PFSK-1 (cell line): ENCODE measurements at regions not wholly inside any gene's neighbourhood (a gene's known extent, or its start where the extent isn't known, plus 50 kb on each side); places are given as distances from the start of the nearest gene placed in this dataset.

Experiments
- FOXP2 ChIP-seq: optimal IDR thresholded peaks from 2 replicates; pipeline ENCODE3; 2011; ENCODE audit warnings: borderline replicate concordance, control low read depth, inconsistent platforms; ENCODE audit not compliant: insufficient read depth; ENCODE audit errors: extremely low read length, extremely low read depth
- POLR2AphosphoS5 ChIP-seq: IDR thresholded peaks from 2 replicates; pipeline ENCODE4 v1.6.1; 2012; ENCODE audit warnings: low read depth, mild to moderate bottlenecking, control low read depth, low read length, moderate library complexity
- REST ChIP-seq, 2 experiments: IDR thresholded peaks; 2 replicates each; pipeline versions ENCODE4 v1.6.1 to v1.8.0; 2011 to 2012; ENCODE audit warnings: low read depth in 2 of 2, low read length in 2 of 2, control low read depth in 1 of 2, inconsistent platforms in 1 of 2, mild to moderate bottlenecking in 1 of 2, moderate library complexity in 1 of 2; ENCODE audit not compliant: insufficient read depth in 1 of 2
- SIN3A ChIP-seq: IDR thresholded peaks from 2 replicates; pipeline ENCODE4 v1.6.1; 2012; ENCODE audit warnings: mild to moderate bottlenecking, low read length, moderate library complexity, borderline replicate concordance; ENCODE audit not compliant: insufficient read depth
- TAF1 ChIP-seq: IDR thresholded peaks from 2 replicates; pipeline ENCODE4 v1.6.1; 2012; ENCODE audit warnings: low read length, control low read depth, borderline replicate concordance; ENCODE audit not compliant: insufficient read depth

- TF ChIP-seq POLR2AphosphoS5 (no peak), REST (IDR thresholded peaks at IDR 0.05; ENCODE audit: insufficient read depth in 1 of 2, low read depth in 2 of 2, low read length in 2 of 2) (no peak), FOXP2 (no peak), SIN3A (no peak), TAF1 (no peak)
Measured at GRCh38 chr13:103349211-103349980, 283.2 kb upstream of the SLC10A2 start.
